ENCODE measurements at regions not wholly inside any gene's neighbourhood (a gene's known extent, or its start where the extent isn't known, plus 50 kb on each side); places are given as distances from the start of the nearest gene placed in this dataset.

- Histone ChIP-seq H3K4me3 (no peak overlapping the region), H3K4me1 (ENCODE audit: control insufficient read depth in 1 of 2, low read depth in 2 of 2) (peaks cover 0 to 3% of the 10 kb centered on the region in 2 donors), H3K36me3 (no peaks in the 10 kb centered on the region), H3K9me3 (no peaks in the 10 kb centered on the region), H3K27me3 (replicated peaks; ENCODE audit: insufficient read depth) (no peaks in the 10 kb centered on the region), H3K27ac (no peak overlapping the region)
- no peak for TF ChIP-seq CTCF (IDR thresholded peaks at IDR 0.05)
- ATAC-seq (ENCODE audit: insufficient number of reproducible peaks, low FRiP score, low read depth) (no peak), DNase-seq (ENCODE audit: low spot score) (no peak)
These were observed 568.3 kb upstream of the ADGRL2 start for GRCh38 chr1:81232420-81232819.

- Histone ChIP-seq H3K4me1 (ENCODE audit: control insufficient read depth in 1 of 2, low read depth in 2 of 2) (no peaks in the 10 kb centered on the region), H3K4me3 (no peak overlapping the region), H3K27me3 (replicated peaks; ENCODE audit: insufficient read depth) (no peaks in the 10 kb centered on the region), H3K27ac (no peak overlapping the region), H3K9me3 (no peaks in the 10 kb centered on the region), H3K36me3 (no peaks in the 10 kb centered on the region)
- no peak for DNase-seq (ENCODE audit: low spot score)
- no peak for TF ChIP-seq CTCF (IDR thresholded peaks at IDR 0.05)
- no peak for ATAC-seq (ENCODE audit: insufficient number of reproducible peaks, low FRiP score, low read depth)
These were observed 569.0 kb upstream of the ADGRL2 start for GRCh38 chr1:81231729-81232038.

- DNase-seq (ENCODE audit: low spot score) (no peak), ATAC-seq (ENCODE audit: insufficient number of reproducible peaks, low FRiP score, low read depth) (no peak)
- Histone ChIP-seq H3K4me3 (no peak overlapping the region), H3K36me3 (no peaks in the 10 kb centered on the region), H3K4me1 (ENCODE audit: control insufficient read depth in 1 of 2, low read depth in 2 of 2) (no peaks in the 10 kb centered on the region), H3K9me3 (no peaks in the 10 kb centered on the region), H3K27me3 (replicated peaks; ENCODE audit: insufficient read depth) (no peaks in the 10 kb centered on the region), H3K27ac (no peak overlapping the region)
- no peak for TF ChIP-seq CTCF (IDR thresholded peaks at IDR 0.05)
These were observed 569.6 kb upstream of the ADGRL2 start for GRCh38 chr1:81230983-81231728.

- ATAC-seq (ENCODE audit: insufficient number of reproducible peaks, low FRiP score, low read depth) (no peak), DNase-seq (ENCODE audit: low spot score) (no peak)
- Histone ChIP-seq H3K4me1 (ENCODE audit: control insufficient read depth in 1 of 2, low read depth in 2 of 2) (no peaks in the 10 kb centered on the region), H3K9me3 (no peaks in the 10 kb centered on the region), H3K4me3 (no peak overlapping the region), H3K27ac (no peak overlapping the region), H3K27me3 (replicated peaks; ENCODE audit: insufficient read depth) (no peaks in the 10 kb centered on the region), H3K36me3 (no peaks in the 10 kb centered on the region)
- TF ChIP-seq CTCF (IDR thresholded peaks at IDR 0.05): no peak
These were observed 571.8 kb upstream of the ADGRL2 start for GRCh38 chr1:81228926-81229325.

- TF ChIP-seq CTCF (IDR thresholded peaks at IDR 0.05): no peak
- no peaks in the 10 kb centered on the region for H3K9me3 ChIP-seq
- H3K4me1 ChIP-seq (ENCODE audit: control insufficient read depth in 1 of 2, low read depth in 2 of 2): no peaks in the 10 kb centered on the region
- DNase-seq (ENCODE audit: low spot score): no peak
- H3K36me3 ChIP-seq: no peaks in the 10 kb centered on the region
- ATAC-seq (ENCODE audit: insufficient number of reproducible peaks, low FRiP score, low read depth): no peak
- no peaks in the 10 kb centered on the region for H3K27me3 ChIP-seq (replicated peaks; ENCODE audit: insufficient read depth)
- no peak overlapping the region for H3K27ac ChIP-seq
- no peak overlapping the region for H3K4me3 ChIP-seq
These were observed 574.2 kb upstream of the ADGRL2 start for GRCh38 chr1:81226603-81226928.
